ENCODE measurements at regions not wholly inside any gene's neighbourhood (a gene's known extent, or its start where the extent isn't known, plus 50 kb on each side); places are given as distances from the start of the nearest gene placed in this dataset.

DNA sequence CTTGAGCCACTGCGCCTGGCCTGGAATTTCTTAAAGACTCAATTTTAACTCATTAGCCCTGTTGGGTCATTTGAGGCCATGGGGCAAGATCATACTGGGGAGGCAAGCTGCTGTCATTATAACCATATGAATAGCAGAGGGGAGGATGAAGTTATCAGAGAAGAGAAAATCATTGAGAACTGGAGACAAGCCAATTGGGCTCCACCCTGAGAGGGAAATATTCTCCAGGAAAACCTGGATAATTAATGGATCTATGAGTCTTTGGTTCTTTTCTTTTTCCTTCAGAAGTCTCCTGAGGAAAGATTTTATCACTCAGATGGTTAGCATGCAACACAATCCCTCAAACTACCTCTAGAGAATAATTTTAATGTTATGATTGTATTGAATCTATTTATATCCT, 569.6 kb upstream of the TUSC1 start:
- H3K27ac ChIP-seq (ENCODE audit: low read length) = no peak overlapping the region
- ATAC-seq (replicated peaks in 1 of 4) (no peak), DNase-seq (no peak)
- no peak overlapping the region for H3K27ac Mint-ChIP-seq
- POLR2A ChIA-PET = no interaction called here
- no peaks in the 10 kb centered on the region for H3K36me3 ChIP-seq (ENCODE audit: control insufficient read depth in 2 of 2, extremely low read depth in 1 of 2, insufficient read depth in 1 of 2, low read length in 1 of 2)
- H3K27me3 Mint-ChIP-seq = no peaks in the 10 kb centered on the region
- H3K9me3 ChIP-seq = no peaks in the 10 kb centered on the region
- CTCF ChIA-PET = no interaction called here
- H3K27me3 ChIP-seq (replicated peaks in 1 of 2; ENCODE audit: control insufficient read depth in 2 of 2, extremely low read depth in 1 of 2, insufficient read depth in 2 of 2, low read length in 1 of 2) = no peaks in the 10 kb centered on the region
- no peak overlapping the region for H3K4me3 ChIP-seq (ENCODE audit: control insufficient read depth in 1 of 2, extremely low read depth in 1 of 2, low read length in 1 of 2)
- H3K4me1 ChIP-seq (ENCODE audit: control insufficient read depth in 1 of 2, extremely low read depth in 1 of 2, insufficient read depth in 2 of 2, low read length in 2 of 2) = no peaks in the 10 kb centered on the region
- H3K9me3 Mint-ChIP-seq = peaks cover 7 to 23% (median 9%) of the 10 kb centered on the region in 3 donors
- WGBS (ENCODE audit: insufficient coverage) = no CpG with 5 or more reads among the region's 1 CpG
- H3K4me3 Mint-ChIP-seq = no peak overlapping the region
- no peaks in the 10 kb centered on the region for H3K4me1 Mint-ChIP-seq
- H3K36me3 Mint-ChIP-seq = no peaks in the 10 kb centered on the region

DNA sequence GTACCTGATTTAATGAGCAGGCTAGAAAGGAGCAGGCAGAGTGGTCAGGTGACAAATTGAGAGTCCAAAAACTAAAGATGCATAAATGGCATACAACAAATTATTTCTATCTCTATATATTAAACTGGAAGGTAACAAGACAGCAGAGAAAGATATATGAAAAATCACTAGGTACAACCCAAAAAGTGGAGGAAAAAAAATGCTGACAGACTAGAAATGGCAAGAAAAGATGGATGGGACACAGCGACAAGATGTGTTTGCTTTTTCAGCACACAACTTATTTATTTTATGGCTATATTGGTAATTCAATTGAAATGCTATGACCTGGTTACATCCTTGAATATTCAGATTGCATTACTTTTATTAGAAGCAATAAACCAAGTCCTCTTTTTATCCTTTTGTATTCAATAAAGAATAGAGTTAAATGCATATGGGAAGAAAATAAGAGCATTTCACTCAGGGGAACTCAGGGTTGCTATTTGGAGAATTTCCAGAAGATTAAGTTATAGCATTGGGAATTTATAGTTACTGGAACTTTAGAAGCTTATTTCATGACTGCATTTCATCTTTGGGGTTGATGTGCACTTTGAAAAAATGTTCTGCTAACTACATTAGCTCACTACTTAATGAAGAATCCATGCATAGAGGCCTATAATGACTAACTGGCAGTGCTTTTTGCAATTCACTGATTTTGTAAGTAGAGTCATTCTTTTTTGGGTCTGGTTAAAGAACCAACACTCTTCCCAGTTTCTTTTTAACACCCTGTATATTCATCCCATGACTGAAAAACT, 566.6 kb upstream of the TUSC1 start:
- CTCF ChIA-PET = no interaction called here

DNA sequence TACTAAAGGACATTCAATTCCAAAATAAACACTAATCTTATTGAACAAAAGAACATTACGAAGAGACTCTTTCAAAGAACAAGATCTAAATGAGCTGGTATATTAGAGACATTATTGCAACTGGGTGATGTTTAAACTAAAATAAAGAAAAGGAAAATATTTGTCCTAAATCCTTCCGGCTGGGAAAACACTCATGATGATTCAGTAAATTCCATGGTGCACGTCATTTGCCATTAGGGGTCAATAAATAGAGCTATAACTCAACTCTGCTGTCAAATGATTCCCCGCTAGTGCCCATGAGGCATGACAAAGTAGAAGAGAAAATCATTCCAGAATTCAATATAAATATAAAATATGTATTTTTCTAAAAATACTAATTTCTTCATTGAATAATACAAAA, 565.5 kb upstream of the TUSC1 start:
- H3K27ac ChIP-seq (ENCODE audit: low read length) = no peak overlapping the region
- H3K36me3 ChIP-seq (ENCODE audit: control insufficient read depth in 2 of 2, extremely low read depth in 1 of 2, insufficient read depth in 1 of 2, low read length in 1 of 2) = no peaks in the 10 kb centered on the region
- H3K4me3 ChIP-seq (ENCODE audit: control insufficient read depth in 1 of 2, extremely low read depth in 1 of 2, low read length in 1 of 2) = no peak overlapping the region
- H3K4me3 Mint-ChIP-seq = no peak overlapping the region
- no peaks in the 10 kb centered on the region for H3K9me3 ChIP-seq
- WGBS (ENCODE audit: insufficient coverage) = no CpG with 5 or more reads among the region's 4 CpGs
- H3K4me1 ChIP-seq (ENCODE audit: control insufficient read depth in 1 of 2, extremely low read depth in 1 of 2, insufficient read depth in 2 of 2, low read length in 2 of 2) = no peaks in the 10 kb centered on the region
- H3K9me3 Mint-ChIP-seq = peaks cover 10 to 14% (median 12%) of the 10 kb centered on the region in 3 donors
- no peaks in the 10 kb centered on the region for H3K4me1 Mint-ChIP-seq
- no peaks in the 10 kb centered on the region for H3K27me3 ChIP-seq (replicated peaks in 1 of 2; ENCODE audit: control insufficient read depth in 2 of 2, extremely low read depth in 1 of 2, insufficient read depth in 2 of 2, low read length in 1 of 2)
- CTCF ChIA-PET = no interaction called here
- H3K36me3 Mint-ChIP-seq = no peaks in the 10 kb centered on the region
- POLR2A ChIA-PET = no interaction called here
- H3K27me3 Mint-ChIP-seq = no peaks in the 10 kb centered on the region
- ATAC-seq (replicated peaks in 1 of 4) = no peak
- no peak for DNase-seq
- no peak overlapping the region for H3K27ac Mint-ChIP-seq

More for the DNA sequence above, 566.6 kb upstream of the TUSC1 start:
- H3K27me3 ChIP-seq (replicated peaks in 1 of 2; ENCODE audit: control insufficient read depth in 2 of 2, extremely low read depth in 1 of 2, insufficient read depth in 2 of 2, low read length in 1 of 2) = no peaks in the 10 kb centered on the region
- Mint-ChIP-seq H3K27ac (no peak overlapping the region), H3K36me3 (no peaks in the 10 kb centered on the region), H3K4me3 (no peak overlapping the region), H3K9me3 (peaks cover 9 to 23% (median 10%) of the 10 kb centered on the region in 3 donors), H3K4me1 (no peaks in the 10 kb centered on the region), H3K27me3 (no peaks in the 10 kb centered on the region)
- POLR2A ChIA-PET = no interaction called here
- H3K36me3 ChIP-seq (ENCODE audit: control insufficient read depth in 2 of 2, extremely low read depth in 1 of 2, insufficient read depth in 1 of 2, low read length in 1 of 2) = no peaks in the 10 kb centered on the region
- H3K27ac ChIP-seq (ENCODE audit: low read length) = no peak overlapping the region
- no CpG with 5 or more reads among the region's 1 CpG for WGBS (ENCODE audit: insufficient coverage)
- H3K4me3 ChIP-seq (ENCODE audit: control insufficient read depth in 1 of 2, extremely low read depth in 1 of 2, low read length in 1 of 2) = no peak overlapping the region
- no peaks in the 10 kb centered on the region for H3K9me3 ChIP-seq
- no peaks in the 10 kb centered on the region for H3K4me1 ChIP-seq (ENCODE audit: control insufficient read depth in 1 of 2, extremely low read depth in 1 of 2, insufficient read depth in 2 of 2, low read length in 2 of 2)
- ATAC-seq (replicated peaks in 1 of 4) (no peak), DNase-seq (no peak)

DNA sequence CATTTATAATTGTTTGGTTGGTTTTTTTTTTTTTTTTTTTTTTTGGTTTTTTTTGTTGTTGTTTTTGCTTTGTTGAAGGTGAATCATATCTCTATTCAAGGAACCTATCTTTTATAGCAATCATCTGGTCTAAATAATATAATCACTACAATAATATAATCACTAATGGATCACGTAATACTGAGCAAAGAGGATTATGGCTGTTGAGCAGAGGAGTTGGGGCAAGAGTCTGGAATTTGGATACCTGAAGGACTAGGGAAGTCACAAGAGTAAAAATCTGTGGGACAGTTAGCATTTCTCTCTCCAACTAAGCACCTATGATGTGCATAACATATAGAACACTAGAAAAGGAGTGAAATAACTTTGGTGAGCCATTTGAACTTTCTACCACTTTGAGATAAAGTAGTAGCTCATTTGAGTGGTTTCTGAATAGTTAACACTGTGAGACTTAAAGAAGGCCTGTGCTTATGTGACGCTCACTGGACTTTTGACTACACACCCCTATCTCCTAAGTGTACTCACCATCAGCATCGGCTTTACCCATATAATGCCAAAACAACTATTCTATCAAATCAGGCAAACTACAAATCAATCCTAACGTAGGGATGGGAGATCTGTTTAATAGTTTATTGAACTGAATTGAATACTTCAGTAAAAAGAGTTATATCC, 564.9 kb upstream of the TUSC1 start:
- Histone ChIP-seq H3K36me3 (ENCODE audit: control insufficient read depth in 2 of 2, extremely low read depth in 1 of 2, insufficient read depth in 1 of 2, low read length in 1 of 2) (no peaks in the 10 kb centered on the region), H3K4me3 (ENCODE audit: control insufficient read depth in 1 of 2, extremely low read depth in 1 of 2, low read length in 1 of 2) (no peak overlapping the region), H3K27ac (ENCODE audit: low read length) (no peak overlapping the region), H3K4me1 (ENCODE audit: control insufficient read depth in 1 of 2, extremely low read depth in 1 of 2, insufficient read depth in 2 of 2, low read length in 2 of 2) (no peaks in the 10 kb centered on the region), H3K9me3 (no peaks in the 10 kb centered on the region), H3K27me3 (replicated peaks in 1 of 2; ENCODE audit: control insufficient read depth in 2 of 2, extremely low read depth in 1 of 2, insufficient read depth in 2 of 2, low read length in 1 of 2) (no peaks in the 10 kb centered on the region)
- ATAC-seq (replicated peaks in 1 of 4) (no peak), DNase-seq (no peak)
- no CpG with 5 or more reads among the region's 4 CpGs for WGBS (ENCODE audit: insufficient coverage)
- Mint-ChIP-seq H3K27ac (no peak overlapping the region), H3K27me3 (no peaks in the 10 kb centered on the region), H3K9me3 (peaks cover 8 to 11% (median 10%) of the 10 kb centered on the region in 3 donors), H3K4me3 (no peak overlapping the region), H3K4me1 (no peaks in the 10 kb centered on the region), H3K36me3 (no peaks in the 10 kb centered on the region)
- CTCF ChIA-PET = no interaction called here
- POLR2A ChIA-PET = no interaction called here

DNA sequence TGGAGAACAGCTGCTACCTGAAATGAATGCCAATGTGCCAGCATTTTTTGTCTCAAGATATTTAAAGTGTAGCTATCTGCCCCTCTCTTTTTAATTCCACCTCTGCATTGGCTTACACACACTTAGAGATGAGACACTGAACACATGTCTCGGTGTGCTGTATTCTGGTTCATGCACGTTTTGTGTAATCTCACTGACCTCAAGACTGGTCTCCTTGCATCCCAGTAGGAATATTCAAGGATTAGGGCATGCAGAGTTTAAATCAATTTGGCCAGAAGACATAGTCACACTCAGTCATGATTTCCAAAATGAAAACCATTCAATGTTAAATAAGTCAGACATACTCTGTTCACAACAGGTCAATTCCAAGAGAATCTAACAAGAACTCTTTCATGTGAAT, 561.8 kb upstream of the TUSC1 start:
- DNase-seq = no peak
- CTCF ChIA-PET = no interaction called here
- Mint-ChIP-seq H3K27me3 (no peaks in the 10 kb centered on the region), H3K36me3 (no peaks in the 10 kb centered on the region), H3K27ac (no peak overlapping the region), H3K4me1 (no peaks in the 10 kb centered on the region), H3K9me3 (peaks cover 5 to 11% (median 8%) of the 10 kb centered on the region in 3 donors), H3K4me3 (no peak overlapping the region)
- Histone ChIP-seq H3K4me3 (ENCODE audit: control insufficient read depth in 1 of 2, extremely low read depth in 1 of 2, low read length in 1 of 2) (no peak overlapping the region), H3K36me3 (ENCODE audit: control insufficient read depth in 2 of 2, extremely low read depth in 1 of 2, insufficient read depth in 1 of 2, low read length in 1 of 2) (no peaks in the 10 kb centered on the region), H3K27me3 (replicated peaks in 1 of 2; ENCODE audit: control insufficient read depth in 2 of 2, extremely low read depth in 1 of 2, insufficient read depth in 2 of 2, low read length in 1 of 2) (no peaks in the 10 kb centered on the region), H3K27ac (ENCODE audit: low read length) (no peak overlapping the region), H3K4me1 (ENCODE audit: control insufficient read depth in 1 of 2, extremely low read depth in 1 of 2, insufficient read depth in 2 of 2, low read length in 2 of 2) (no peaks in the 10 kb centered on the region), H3K9me3 (no peaks in the 10 kb centered on the region)
- no peak for ATAC-seq (replicated peaks in 1 of 4)
- POLR2A ChIA-PET = no interaction called here
- no CpG with 5 or more reads among the region's 2 CpGs for WGBS (ENCODE audit: insufficient coverage)

DNA sequence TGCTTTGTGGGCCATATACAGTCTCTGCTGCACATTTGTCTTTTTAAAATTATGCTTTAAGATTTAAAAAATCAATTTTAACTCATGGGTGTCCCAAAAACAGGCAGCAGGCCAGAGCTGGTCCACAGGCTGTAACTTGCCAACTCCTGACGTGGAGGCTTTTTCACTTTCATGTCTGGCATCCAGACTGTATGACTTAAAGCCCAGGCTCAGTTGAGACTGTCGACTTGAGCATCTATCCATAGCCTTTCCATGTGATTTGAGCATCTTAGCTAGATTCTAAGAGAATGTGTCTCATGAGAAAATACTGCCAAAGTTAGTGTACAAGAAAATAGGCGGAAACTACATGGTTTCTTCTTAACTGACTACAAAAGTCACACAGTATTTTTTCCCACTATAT, 559.0 kb upstream of the TUSC1 start:
- no peak for ATAC-seq (replicated peaks in 1 of 4)
- H3K4me1 Mint-ChIP-seq = no peaks in the 10 kb centered on the region
- H3K27ac Mint-ChIP-seq = no peak overlapping the region
- CTCF ChIA-PET = interaction anchor here in 1 of 2 donors (0.6 kb wide), 1 partner anchor 57 kb away, joined by 4 read pairs; no protein-coding TSS in a partner anchor
- Histone ChIP-seq H3K27ac (ENCODE audit: low read length) (no peak overlapping the region), H3K36me3 (ENCODE audit: control insufficient read depth in 2 of 2, extremely low read depth in 1 of 2, insufficient read depth in 1 of 2, low read length in 1 of 2) (no peaks in the 10 kb centered on the region), H3K9me3 (no peaks in the 10 kb centered on the region), H3K27me3 (replicated peaks in 1 of 2; ENCODE audit: control insufficient read depth in 2 of 2, extremely low read depth in 1 of 2, insufficient read depth in 2 of 2, low read length in 1 of 2) (no peaks in the 10 kb centered on the region), H3K4me1 (ENCODE audit: control insufficient read depth in 1 of 2, extremely low read depth in 1 of 2, insufficient read depth in 2 of 2, low read length in 2 of 2) (no peaks in the 10 kb centered on the region), H3K4me3 (ENCODE audit: control insufficient read depth in 1 of 2, extremely low read depth in 1 of 2, low read length in 1 of 2) (no peak overlapping the region)
- H3K36me3 Mint-ChIP-seq = no peaks in the 10 kb centered on the region
- POLR2A ChIA-PET = no interaction called here
- no peak overlapping the region for H3K4me3 Mint-ChIP-seq
- WGBS (ENCODE audit: insufficient coverage) = 25% methylated on average over 2 of the region's 3 CpGs
- no peaks in the 10 kb centered on the region for H3K27me3 Mint-ChIP-seq
- H3K9me3 Mint-ChIP-seq = peaks cover 5 to 11% (median 6%) of the 10 kb centered on the region in 3 donors
- DNase-seq = no peak
